H1 (cell line): ENCODE measurements at regions not wholly inside any gene's neighbourhood (a gene's known extent, or its start where the extent isn't known, plus 50 kb on each side); places are given as distances from the start of the nearest gene placed in this dataset.
"Not testable (repeated sequence)": the region's sequence is repeated elsewhere in the genome, so short reads cannot be mapped to it uniquely, and the experiment has no call there.

Experiments
- CTCF ChIA-PET: fragments of 300-600 bp; sonication (Branson Sonifier 250); formaldehyde crosslinking; loops from one replicate; lab custom pipeline; 2021; ENCODE audit not compliant: partially characterized antibody; lab: Charles Lee
- POLR2A ChIA-PET: fragments of 300-600 bp; sonication (Branson Sonifier 250); formaldehyde crosslinking; loops from one replicate; lab custom pipeline; 2021; ENCODE audit warnings: inconsistent platforms; ENCODE audit not compliant: partially characterized antibody; lab: Charles Lee
- DNase-seq, 2 experiments: peaks; one replicate each; pipeline versions ENCODE4 v3.0.0 to v3.0.0-alpha.2; 2010 to 2022; ENCODE audit warnings: low spot score in 2 of 2, low read depth in 1 of 2, mixed read lengths in 1 of 2
- FAIRE-seq: peaks from 2 replicates; lab custom pipeline; 2011; peaks lifted over from hg19 to GRCh38; lab: Jason Lieb, UNC
- H2AFZ ChIP-seq: 2 replicates; pipeline ENCODE4 v1.8.1; 2012; ENCODE audit warnings: low read length, inconsistent platforms
- H2AK5ac ChIP-seq: 2 replicates; pipeline ENCODE4 v1.6.1; 2013; ENCODE audit warnings: low read depth, low read length
- H2BK120ac ChIP-seq: replicated peaks from 2 replicates; pipeline ENCODE3; 2013; ENCODE audit warnings: low read depth, low read length, inconsistent platforms
- H2BK12ac ChIP-seq: 2 replicates; pipeline ENCODE4 v1.6.1; 2013; ENCODE audit warnings: low read depth, low read length
- H2BK15ac ChIP-seq: 2 replicates; pipeline ENCODE4 v1.6.1; 2013; ENCODE audit warnings: low read length
- H2BK20ac ChIP-seq: 2 replicates; pipeline ENCODE4 v1.6.1; 2013; ENCODE audit warnings: low read length
- H2BK5ac ChIP-seq: 2 replicates; pipeline ENCODE4 v1.6.1; 2013; ENCODE audit warnings: low read depth, low read length
- H3K14ac ChIP-seq: 2 replicates; pipeline ENCODE4 v1.6.1; 2013; ENCODE audit warnings: inconsistent platforms; ENCODE audit not compliant: insufficient read length
- H3K18ac ChIP-seq: 2 replicates; pipeline ENCODE4 v1.6.1; 2013; ENCODE audit warnings: low read length; ENCODE audit errors: extremely low read depth
- H3K23ac ChIP-seq: 2 replicates; pipeline ENCODE4 v1.6.1; 2013; ENCODE audit warnings: inconsistent platforms; ENCODE audit not compliant: insufficient read length
- H3K23me2 ChIP-seq: 2 replicates; pipeline ENCODE4 v1.6.1; 2013; ENCODE audit warnings: low read depth, low read length
- H3K27ac ChIP-seq: 2 replicates; pipeline ENCODE4 v1.6.1; 2011; ENCODE audit warnings: low read depth, low read length, inconsistent platforms
- H3K27me3 ChIP-seq, 4 experiments: replicated peaks in 1 of 4; 1 replicate in 1 of 4; 2 replicates in 3 of 4; pipeline versions ENCODE4 v1.6.1 to v1.8.1; 2011 to 2013; ENCODE audit warnings: low read length in 3 of 4, mild to moderate bottlenecking in 3 of 4, inconsistent platforms in 2 of 4, mixed read lengths in 2 of 4, moderate library complexity in 1 of 4; ENCODE audit not compliant: control insufficient read depth in 3 of 4, insufficient read depth in 3 of 4; ENCODE audit errors: extremely low read depth in 1 of 4
- H3K36me3 ChIP-seq, 4 experiments: 2 replicates each; pipeline versions ENCODE4 v1.6.1 to v1.8.1; 2011 to 2013; ENCODE audit warnings: mild to moderate bottlenecking in 4 of 4, low read length in 3 of 4, moderate library complexity in 2 of 4, control low read depth in 1 of 4, inconsistent platforms in 1 of 4; ENCODE audit not compliant: insufficient read depth in 4 of 4, control insufficient read depth in 2 of 4
- H3K4ac ChIP-seq: replicated peaks from 2 replicates; pipeline ENCODE3; 2013; ENCODE audit warnings: low read length, low read depth, mixed read lengths, inconsistent platforms; ENCODE audit not compliant: insufficient read length
- H3K4me1 ChIP-seq, 4 experiments: replicated peaks in 1 of 4; 1 replicate in 1 of 4; 2 replicates in 3 of 4; pipeline versions ENCODE4 v1.6.1 to v1.8.1; 2011 to 2013; ENCODE audit warnings: low read length in 3 of 4, inconsistent platforms in 2 of 4, mixed read lengths in 1 of 4; ENCODE audit not compliant: insufficient read depth in 4 of 4, control insufficient read depth in 3 of 4
- H3K4me2 ChIP-seq, 2 experiments: 2 replicates each; pipeline versions ENCODE4 v1.6.1 to v1.8.1; 2011 to 2013; ENCODE audit warnings: low read depth in 2 of 2, low read length in 2 of 2, control low read depth in 1 of 2, inconsistent platforms in 1 of 2, mild to moderate bottlenecking in 1 of 2; ENCODE audit not compliant: insufficient read depth in 1 of 2
- H3K4me3 ChIP-seq, 4 experiments: fragments of 200-600, 300-600 bp in 1 of 4; sonication (generic), shearing (Covaris generic), sonication (Bioruptor Twin) in 1 of 4; 2 replicates each; pipeline versions ENCODE4 v1.5.1 to v1.8.1; 2011 to 2016; ENCODE audit warnings: low read length in 4 of 4, low read depth in 3 of 4, control low read depth in 2 of 4, inconsistent platforms in 2 of 4, mild to moderate bottlenecking in 2 of 4, mixed read lengths in 1 of 4, moderate library complexity in 1 of 4; ENCODE audit not compliant: insufficient read depth in 2 of 4; ENCODE audit errors: extremely low read depth in 1 of 4
- H3K56ac ChIP-seq: replicated peaks from 2 replicates; pipeline ENCODE3; 2013; ENCODE audit warnings: low read depth, mild to moderate bottlenecking, mixed read lengths, low read length, inconsistent platforms; ENCODE audit not compliant: insufficient read length
- H3K79me1 ChIP-seq: 2 replicates; pipeline ENCODE4 v1.6.1; 2013; ENCODE audit warnings: low read depth, low read length, control low read depth
- H3K79me2 ChIP-seq, 2 experiments: 2 replicates each; pipeline versions ENCODE4 v1.6.1 to v1.8.1; 2012 to 2013; ENCODE audit warnings: low read length in 2 of 2, mild to moderate bottlenecking in 2 of 2, inconsistent platforms in 1 of 2; ENCODE audit not compliant: insufficient read depth in 2 of 2, control insufficient read depth in 1 of 2
- H3K9ac ChIP-seq, 4 experiments: replicated peaks in 1 of 4; 1 replicate in 1 of 4; 2 replicates in 3 of 4; pipeline versions ENCODE4 v1.6.1 to v1.8.1; 2011 to 2013; ENCODE audit warnings: low read depth in 3 of 4, low read length in 3 of 4, control low read depth in 2 of 4, mild to moderate bottlenecking in 2 of 4, moderate library complexity in 2 of 4, inconsistent platforms in 1 of 4; ENCODE audit errors: extremely low read depth in 1 of 4
- H3K9me3 ChIP-seq, 2 experiments: 2 replicates each; pipeline versions ENCODE4 v1.6.1 to v1.8.1; 2012 to 2013; ENCODE audit warnings: mild to moderate bottlenecking in 2 of 2, moderate library complexity in 2 of 2, control low read depth in 1 of 2, inconsistent platforms in 1 of 2, low read depth in 1 of 2, low read length in 1 of 2, mixed read lengths in 1 of 2; ENCODE audit not compliant: insufficient read depth in 2 of 2
- H4K20me1 ChIP-seq, 2 experiments: replicated peaks in 1 of 2; 2 replicates each; pipeline versions ENCODE3 to v1.8.1; 2011 to 2013; ENCODE audit warnings: inconsistent platforms in 2 of 2, low read length in 2 of 2, mild to moderate bottlenecking in 1 of 2; ENCODE audit not compliant: insufficient read depth in 2 of 2, control insufficient read depth in 1 of 2
- H4K5ac ChIP-seq: 2 replicates; pipeline ENCODE4 v1.6.1; 2013; ENCODE audit warnings: low read length, low read depth, mixed read lengths, inconsistent platforms; ENCODE audit not compliant: insufficient read length
- H4K8ac ChIP-seq: 2 replicates; pipeline ENCODE4 v1.8.0; 2013; ENCODE audit warnings: mild to moderate bottlenecking, moderate library complexity, low read length, inconsistent platforms; ENCODE audit not compliant: insufficient read depth; ENCODE audit errors: extremely low read depth
- H4K91ac ChIP-seq: replicated peaks from 2 replicates; pipeline ENCODE3; 2013; ENCODE audit warnings: low read length, mixed read lengths, inconsistent platforms; ENCODE audit not compliant: insufficient read length
- whole genome bisulfite sequencing, 2 experiments: shearing (Covaris generic) in 1 of 2; methylation state at CpG; one replicate each; pipeline versions ENCODE4 v1.1.6 to v1.1.7; 2013 to 2015; ENCODE audit warnings: low lambda C conversion rate in 2 of 2, mixed read lengths in 2 of 2, inconsistent platforms in 1 of 2, low coverage in 1 of 2, missing lambda C conversion rate in 1 of 2; ENCODE audit not compliant: insufficient replicate concordance in 2 of 2, insufficient coverage in 1 of 2, insufficient read length in 1 of 2; ENCODE audit errors: extremely low coverage in 1 of 2, missing lambda C conversion rate in 1 of 2; 5-methylcytosine and 5-hydroxymethylcytosine counted together

DNA sequence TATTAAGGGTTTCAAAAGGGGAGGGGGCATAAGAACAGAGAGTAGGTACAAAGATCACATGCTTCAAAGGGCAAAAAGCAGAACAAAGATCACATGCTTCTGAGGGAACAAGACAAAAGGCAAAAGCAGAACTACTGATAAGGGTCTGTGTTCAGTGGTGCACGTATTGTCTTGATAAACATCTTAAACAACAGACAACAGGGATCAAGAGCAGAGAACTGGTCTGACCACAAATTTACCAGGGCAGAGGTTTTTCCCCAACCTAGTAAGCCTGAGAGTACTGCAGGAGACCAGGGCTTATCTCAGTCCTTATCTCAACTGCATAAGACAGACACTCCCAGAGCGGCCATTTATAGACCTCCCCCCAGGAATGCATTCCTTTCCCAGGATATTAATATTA, 900.2 kb upstream of the PRKX start:
- H3K18ac ChIP-seq, H2BK20ac ChIP-seq, H2AK5ac ChIP-seq, H2BK12ac ChIP-seq, H2BK120ac ChIP-seq, H3K23ac ChIP-seq, H3K4me2 ChIP-seq, H3K56ac ChIP-seq, H2BK15ac ChIP-seq, H2AFZ ChIP-seq, H3K4me3 ChIP-seq, H3K9me3 ChIP-seq, H3K23me2 ChIP-seq, H3K14ac ChIP-seq, DNase-seq, H3K4ac ChIP-seq, H3K27ac ChIP-seq, H4K20me1 ChIP-seq, H4K8ac ChIP-seq, FAIRE-seq, H3K4me1 ChIP-seq, CTCF ChIA-PET, H3K79me1 ChIP-seq, H4K91ac ChIP-seq, H3K79me2 ChIP-seq, H2BK5ac ChIP-seq, H3K36me3 ChIP-seq, H3K9ac ChIP-seq, POLR2A ChIA-PET, H4K5ac ChIP-seq, H3K27me3 ChIP-seq: not testable (repeated sequence)
- WGBS, 2 experiments, result 95% methylated on average over 2 of the region's 2 CpGs; no CpG with 5 or more reads in 1 of the 2 experiments
